Left renal pelvis (tissue), 4 donors: ENCODE measurements at regions not wholly inside any gene's neighbourhood (a gene's known extent, or its start where the extent isn't known, plus 50 kb on each side); places are given as distances from the start of the nearest gene placed in this dataset.
A peak's percentile ranks its signal among the peaks of the same experiment; 100 is the strongest.

Source experiments
- DNase-seq, 4 donors: peaks; one replicate each; pipeline ENCODE4 v3.0.0-alpha.2; 2013; ENCODE audit warnings: low read depth in 4 of 4, low spot score in 3 of 4

DNA sequence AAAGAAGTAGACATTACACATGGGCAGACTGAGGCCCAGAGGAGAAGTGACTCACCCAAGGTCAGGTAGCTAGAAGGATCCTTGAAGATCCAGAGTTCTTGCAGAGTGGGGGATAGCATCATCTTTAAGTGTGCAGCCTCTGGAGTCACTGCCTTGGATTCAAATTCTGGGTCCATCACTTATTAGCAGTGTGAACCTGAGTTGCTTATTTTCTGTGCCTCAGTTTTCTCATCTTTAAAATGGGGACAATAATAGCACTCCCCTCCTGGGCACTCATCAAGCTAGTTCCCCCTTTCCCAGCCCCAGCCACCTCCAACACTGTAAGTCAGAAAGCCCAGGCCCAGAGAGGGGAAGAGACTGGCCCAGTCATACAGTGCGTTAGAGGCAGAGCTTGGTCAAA, 141.8 kb upstream of the PJA1 start:
- no peak for DNase-seq

DNA sequence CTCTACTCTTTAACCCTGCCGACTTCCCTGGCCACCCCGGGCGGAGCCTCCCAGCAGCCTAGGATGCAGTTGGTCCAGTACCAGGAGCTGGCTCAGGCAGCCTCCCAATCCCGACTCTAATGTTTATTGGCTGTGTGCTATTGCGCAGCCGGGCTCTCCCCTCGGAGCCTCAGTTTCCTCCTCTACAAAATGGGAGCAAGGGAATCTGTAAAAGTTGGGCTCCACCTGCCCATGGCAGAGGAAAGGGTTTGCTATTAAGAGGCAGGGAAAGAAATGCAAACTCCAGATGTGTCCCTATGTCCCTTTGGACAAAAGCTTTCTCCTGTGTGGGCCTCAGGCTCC, 140.8 kb upstream of the PJA1 start:
- no peak for DNase-seq

DNA sequence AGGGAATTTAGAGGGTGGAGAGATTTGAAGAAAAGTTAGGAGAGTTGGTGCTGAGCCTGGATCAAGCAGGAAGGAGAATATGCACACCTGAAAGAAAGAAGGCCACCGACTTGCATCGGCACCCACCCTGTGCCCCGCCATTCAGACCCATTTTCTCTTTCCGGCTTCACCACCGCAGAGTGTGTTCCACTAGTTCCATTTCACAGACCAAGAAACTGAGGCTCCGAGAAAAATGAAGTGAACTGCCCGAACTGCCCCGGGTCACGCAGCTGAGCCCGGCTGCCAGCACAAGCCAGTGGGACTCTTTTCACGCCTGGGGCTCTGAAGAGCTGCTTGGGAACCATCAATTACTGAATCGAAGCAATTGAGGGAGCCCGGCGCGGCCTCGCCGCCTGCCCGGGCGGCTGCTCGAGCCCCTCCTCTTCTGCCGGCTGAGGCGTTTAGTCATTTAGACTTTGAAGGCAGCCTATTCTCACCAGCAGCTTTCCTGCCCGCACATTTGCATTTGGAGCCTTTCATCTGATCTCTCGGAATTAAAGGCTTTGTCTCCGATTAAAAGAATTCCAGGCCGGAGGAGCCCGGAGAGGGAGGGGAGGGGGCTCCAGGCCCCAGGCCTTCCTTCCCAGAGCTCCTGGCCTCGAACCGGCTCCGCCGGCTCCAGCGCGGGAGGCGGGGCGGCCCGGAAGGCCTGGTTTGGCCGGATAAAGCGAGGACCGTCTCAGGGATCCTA, 140.2 kb upstream of the PJA1 start:
- no peak for DNase-seq

GRCh38 chrX:69303231-69303630, 138.0 kb upstream of the PJA1 start:
- DNase-seq = no peak

GRCh38 chrX:69299951-69300714, 134.9 kb upstream of the PJA1 start:
- DNase-seq = no peak

DNA sequence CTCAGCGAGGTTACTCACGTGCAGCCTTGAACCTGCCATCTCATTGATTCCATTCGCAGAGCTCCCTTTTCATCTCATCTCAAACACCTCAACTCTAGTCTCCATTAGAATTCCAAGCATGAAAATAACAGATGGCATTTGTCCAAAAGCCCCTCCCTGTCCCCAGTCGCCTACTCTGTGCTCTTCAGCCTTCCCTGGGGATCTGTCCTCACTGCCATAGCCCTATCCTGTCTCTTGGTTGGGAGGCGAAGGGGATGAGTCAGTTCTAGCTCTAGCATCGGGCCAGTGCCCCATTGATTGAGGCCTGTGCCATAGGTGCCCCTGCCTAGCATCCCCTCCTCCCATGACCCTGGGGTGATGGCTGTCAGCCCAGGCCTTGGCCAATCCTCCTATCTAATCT, 134.0 kb upstream of the PJA1 start:
- no peak for DNase-seq

- DNase-seq = no peak
Measured at GRCh38 chrX:69298466-69299140, 133.3 kb upstream of the PJA1 start.

DNA sequence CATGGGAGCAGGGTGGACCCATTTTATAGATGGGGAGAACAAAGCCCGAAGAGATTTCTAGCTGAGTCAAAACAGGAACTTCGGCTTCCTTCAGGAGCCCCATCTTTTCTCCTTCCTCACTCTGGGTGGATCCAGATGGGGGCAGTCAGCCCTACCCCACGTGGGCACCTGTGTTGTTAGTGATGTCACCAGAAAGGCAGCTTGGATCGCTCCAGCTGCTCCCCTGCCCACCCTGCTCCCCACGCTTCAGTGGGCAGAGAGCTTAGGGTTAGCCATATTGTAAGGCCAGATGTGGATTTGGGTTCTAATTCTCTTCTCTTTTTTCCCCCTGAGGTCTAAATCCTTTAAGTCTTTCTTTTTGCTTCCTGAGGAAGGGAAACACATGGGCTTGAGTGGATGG, 132.3 kb upstream of the PJA1 start:
- no peak for DNase-seq

GRCh38 chrX:69293776-69294601, 128.7 kb upstream of the PJA1 start:
- no peak for DNase-seq

- no peak for DNase-seq
Measured at GRCh38 chrX:69291116-69291515, 125.9 kb upstream of the PJA1 start.

- no peak for DNase-seq
Measured at GRCh38 chrX:69290292-69290691, 125.0 kb upstream of the PJA1 start.

DNA sequence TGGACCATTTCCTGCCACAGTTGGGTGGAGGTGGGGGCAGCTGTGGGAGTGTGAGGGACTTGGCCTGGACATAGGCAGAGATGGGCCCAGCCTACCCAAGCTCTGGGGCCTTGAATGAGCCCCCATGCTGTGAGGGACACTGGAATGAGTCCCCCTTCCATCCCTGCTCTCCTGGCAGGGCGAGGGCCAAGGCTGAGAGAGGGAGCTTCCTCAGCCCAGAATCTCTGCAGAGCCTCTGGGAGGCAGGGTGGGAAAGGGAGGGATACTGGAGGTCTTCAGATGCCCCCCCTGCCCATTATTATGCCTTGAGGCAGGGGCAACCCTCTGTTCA, 124.5 kb upstream of the PJA1 start:
- DNase-seq = no peak

- DNase-seq = no peak
Measured at GRCh38 chrX:69289046-69289792, 124.0 kb upstream of the PJA1 start.

DNA sequence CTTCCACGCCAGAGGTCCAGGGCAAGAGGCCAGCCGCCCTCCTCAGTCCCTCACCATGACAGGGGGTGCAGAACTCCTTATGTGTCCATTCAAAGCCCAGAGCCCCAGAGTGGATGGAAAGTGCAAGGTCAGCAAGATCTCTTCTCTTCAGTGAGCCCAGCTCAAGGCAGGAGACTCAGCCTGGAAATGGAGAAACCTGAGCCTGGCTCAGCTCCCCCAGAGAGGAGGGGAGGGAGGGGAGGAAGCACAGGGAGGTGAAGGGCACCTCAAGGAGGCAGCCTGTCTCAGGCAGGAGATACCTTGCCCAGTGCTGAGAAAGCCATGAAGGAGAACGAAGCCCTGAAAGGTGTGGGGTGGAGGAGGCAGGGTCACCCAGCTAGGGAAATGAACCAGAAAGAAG, 121.8 kb upstream of the PJA1 start:
- no peak for DNase-seq

GRCh38 chrX:69286565-69286906, 121.3 kb upstream of the PJA1 start:
- DNase-seq = no peak

- peak in 1 of 4 donors; percentile 34 for DNase-seq
Measured at GRCh38 chrX:69285881-69286564, 120.8 kb upstream of the PJA1 start.

DNA sequence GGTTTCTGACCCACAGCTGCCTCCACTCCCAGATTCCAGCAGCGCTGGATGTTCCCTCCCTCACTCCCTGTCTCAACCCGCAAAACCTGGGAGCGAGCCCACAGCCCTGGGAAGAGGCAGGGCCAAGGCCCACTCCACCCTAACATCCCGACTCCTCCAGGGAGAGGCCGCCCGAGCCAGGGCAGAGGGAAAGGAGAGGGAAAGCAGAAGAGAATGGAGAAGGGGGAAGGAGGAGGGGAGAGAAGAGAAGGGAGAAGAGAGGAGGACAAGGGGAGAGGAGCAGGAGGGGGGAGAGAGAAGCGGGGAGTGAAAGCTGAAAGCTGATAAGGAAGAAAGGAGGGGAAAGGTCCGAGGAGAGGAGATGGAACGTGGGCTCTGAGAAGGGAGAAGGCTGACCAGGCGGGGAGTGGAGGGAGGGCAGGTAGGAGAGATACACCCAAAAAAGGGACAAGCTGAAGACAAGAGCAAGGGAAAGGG, 120.2 kb upstream of the PJA1 start:
- DNase-seq = no peak

- no peak for DNase-seq
Measured at GRCh38 chrX:69284491-69284890, 119.2 kb upstream of the PJA1 start.

DNA sequence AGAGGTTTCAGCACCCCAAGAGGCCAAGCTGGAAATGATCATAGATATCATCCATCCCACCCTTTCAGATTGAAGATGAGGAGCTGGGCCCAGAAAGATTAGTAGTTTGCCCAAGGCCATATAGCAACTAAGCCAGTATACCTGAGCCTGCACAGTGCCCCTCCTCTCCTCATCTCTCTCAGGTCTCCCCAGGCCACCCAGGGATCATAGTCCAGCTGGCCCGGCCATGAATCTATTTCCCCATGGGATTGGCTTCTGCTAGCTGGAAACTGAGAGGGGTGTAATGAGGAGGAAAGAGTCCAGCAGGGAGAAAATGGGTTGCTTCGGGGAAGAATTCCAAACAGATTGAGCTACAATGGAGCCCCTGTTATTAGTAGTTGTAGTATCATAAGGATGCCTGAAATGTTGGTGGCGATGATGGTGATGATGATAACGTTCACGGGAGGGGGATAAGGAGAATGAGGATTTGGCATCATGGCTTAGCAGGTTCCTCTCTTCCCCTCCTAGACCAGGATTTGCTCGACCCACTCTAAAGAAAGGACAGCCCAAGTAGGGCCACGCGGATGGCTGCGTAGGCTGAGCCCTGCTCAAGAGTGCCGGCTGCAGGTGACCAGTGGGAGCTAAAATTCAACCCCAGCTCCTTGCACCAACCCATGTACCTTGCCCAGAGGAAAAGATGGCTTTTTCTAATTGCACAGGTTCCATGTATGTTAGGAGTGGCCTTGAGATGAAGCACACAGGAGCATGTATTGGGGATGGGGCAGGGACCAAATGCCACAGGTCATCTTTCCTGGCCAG, 117.8 kb upstream of the PJA1 start:
- DNase-seq = no peak
